ENCODE measurements at regions not wholly inside any gene's neighbourhood (a gene's known extent, or its start where the extent isn't known, plus 50 kb on each side); places are given as distances from the start of the nearest gene placed in this dataset.

DNA sequence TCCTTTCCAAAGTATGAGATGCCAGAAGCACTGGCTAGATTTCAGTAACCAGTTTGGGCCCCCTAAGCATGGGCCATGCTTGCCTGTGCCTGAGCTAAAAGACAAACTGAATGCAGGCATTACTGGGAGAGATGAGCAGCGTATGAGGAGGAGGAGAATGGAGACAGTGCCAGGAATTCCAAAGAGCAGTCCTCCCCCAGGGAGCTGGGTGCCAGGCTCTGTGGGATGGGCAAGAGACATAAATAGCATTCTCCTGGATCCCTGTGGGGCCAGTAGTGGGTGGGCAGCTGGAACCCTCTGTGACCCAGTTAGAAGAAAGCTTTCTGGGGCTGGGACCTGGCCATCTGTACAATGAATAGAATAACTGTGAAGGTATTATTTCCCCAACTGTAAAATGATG lies 235.6 kb downstream of the KCNA4 start:
- no peak for DNase-seq

DNA sequence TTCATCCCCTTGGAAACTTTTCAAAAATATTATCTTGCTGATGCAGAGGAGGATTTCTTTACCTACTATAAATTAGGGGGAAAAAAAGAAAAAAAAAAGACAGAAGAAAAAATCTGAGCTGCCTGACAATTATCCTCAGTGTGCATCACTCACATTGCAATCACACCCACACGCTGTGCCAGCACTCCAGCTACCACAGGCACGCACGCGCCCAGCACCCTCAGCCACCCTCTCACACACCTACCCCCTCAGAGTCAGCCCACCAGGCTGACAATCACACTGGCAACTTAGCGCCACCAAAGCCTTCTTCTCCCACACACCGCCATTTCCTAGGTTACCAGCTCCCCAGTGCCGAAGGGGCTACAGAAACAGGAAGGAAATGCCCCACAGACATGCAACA lies 236.1 kb downstream of the KCNA4 start:
- no peak for DNase-seq

DNA sequence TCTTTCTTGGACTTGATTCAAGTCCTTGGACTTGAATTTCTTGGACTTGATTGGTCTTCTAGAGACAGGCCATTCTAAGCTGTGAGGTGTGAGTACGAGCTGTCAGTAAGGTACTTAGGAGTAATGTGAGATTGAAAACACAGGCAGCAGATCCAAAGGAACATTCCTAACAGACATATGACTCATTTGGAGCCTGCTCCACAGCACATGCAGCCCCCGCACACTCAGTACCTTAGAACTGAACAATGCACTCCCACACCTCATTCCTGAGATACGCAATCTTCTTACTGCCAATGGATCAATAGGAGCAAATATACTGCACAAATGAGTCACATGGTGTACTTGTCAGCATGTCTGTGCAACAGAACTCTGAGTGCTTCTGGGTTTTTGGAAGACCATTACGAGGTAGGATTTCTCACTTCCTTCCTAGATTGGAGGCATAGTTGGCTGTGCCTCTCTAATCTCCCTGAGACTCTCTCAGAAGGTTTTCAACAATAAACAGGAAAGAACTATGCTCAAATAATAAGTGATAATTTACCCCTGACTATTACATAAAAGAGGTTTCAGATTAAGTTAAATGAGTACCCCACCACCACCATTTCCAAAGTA lies 243.1 kb downstream of the KCNA4 start:
- no peak for DNase-seq

DNA sequence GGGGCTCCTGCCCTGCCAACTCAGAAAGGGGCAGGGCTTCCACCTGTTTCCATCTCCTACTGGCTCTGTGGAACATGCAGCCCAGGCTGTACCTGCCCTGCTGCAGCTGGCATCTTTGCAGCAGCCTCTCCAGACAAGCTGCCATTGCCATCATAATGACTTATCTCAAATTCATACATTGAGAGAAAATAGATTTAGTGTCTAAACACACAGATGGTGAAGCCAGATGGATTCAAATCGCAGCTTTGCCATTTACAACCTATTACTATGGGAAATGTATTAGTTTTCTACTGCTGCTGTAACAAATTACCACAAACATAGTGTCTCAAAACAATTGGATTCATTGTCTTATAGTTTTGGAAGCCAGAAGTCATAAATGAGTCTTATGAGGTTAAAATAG lies 260.0 kb downstream of the KCNA4 start:
- no peak for DNase-seq

DNA sequence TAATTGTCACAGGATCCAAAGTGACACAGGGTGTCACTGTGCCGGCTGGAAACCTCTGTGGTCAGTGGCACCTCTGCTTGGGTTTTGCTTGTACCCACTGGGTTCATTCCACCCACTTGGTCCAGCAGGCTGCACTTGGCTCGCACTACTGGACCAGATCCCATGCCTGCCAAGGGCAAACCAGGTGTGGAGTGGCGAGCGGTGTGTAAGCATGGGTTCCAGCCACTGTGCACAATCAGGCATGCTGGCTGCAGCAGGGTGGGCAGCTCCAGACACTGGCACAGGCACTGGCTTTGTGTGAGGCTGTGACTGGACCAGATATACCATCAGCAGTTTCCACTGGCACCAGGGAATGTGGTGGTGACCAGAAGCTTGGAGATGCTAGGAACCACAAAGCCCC lies 261.4 kb downstream of the KCNA4 start:
- DNase-seq: no peak

DNA sequence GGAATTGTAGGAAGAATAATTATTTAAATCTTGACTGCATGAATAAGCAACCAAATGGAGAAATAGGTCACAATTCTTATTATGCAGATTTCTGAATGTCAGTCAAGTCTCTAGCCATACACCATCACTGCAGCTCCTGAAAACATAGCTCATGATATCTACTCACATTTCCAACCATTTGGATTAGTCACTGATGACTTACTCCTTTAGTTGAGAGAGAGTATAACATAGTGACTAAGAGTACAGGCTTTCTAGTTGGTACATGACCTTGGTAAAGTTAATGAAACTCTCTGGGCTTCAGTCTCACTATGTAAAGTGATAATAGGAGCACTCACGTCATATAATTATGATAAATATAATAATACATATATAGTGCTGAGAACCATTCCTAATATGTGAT lies 265.2 kb downstream of the KCNA4 start:
- DNase-seq: no peak

DNA sequence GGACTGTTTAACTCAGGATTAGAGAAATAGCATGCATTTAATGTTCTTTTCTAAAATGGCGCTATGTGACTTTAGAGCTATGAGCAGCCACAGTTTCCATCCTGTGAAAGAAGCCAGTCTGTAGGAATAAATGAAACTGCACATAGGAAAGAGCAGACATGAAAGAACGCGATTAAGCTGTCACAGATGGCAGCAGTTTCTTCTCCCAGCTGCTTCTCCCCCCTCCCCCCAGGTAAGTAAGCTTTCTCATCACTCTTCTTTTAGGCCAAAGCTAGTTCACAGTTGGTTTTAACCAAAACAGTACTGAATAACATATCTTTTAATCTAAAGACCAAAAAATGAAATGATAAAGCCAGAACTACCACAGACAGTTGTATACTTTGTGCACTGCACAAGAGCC lies 266.4 kb downstream of the KCNA4 start:
- DNase-seq: no peak

DNA sequence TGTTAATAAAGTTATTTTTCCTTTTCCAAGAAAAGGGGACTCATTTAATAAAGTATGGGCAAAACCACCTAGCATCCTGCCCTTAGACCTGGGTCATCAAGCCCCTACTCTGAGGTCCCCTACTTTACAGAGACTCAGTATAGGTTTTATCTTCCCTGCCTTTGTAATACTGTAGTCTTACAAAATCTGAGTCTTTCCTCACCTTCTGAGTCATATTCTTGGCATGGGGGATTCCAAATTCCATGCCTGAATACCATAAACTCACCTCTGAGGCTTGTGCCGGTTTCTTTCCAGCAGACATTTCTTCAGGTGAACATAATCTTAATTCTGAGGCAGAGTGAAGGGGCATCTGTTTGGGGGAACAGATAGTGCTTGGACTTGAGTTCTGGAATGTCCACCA lies 282.5 kb downstream of the KCNA4 start:
- no peak for DNase-seq

DNA sequence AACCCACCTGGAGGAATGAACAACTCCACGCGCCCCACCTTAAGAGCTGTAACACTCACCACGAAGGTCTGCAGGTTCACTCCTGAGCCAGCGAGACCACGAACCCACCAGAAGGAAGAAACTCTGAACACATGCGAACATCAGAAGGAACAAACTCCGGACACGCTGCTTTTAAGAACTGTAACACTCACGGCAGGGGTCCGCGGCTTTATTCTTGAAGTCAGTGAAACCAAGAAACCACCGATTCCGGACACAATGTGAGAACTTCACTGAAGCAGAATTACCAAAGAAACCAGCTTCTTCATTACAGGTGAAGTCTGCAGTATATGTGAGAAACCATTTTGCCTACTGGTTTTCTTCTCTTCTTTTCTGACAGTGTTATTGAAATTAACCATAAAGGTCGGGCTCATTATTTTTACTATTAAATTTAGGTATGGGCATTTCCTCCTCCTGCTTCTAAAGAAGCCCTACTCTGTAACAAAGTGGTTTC lies 303.0 kb downstream of the KCNA4 start:
- no peak for DNase-seq

DNA sequence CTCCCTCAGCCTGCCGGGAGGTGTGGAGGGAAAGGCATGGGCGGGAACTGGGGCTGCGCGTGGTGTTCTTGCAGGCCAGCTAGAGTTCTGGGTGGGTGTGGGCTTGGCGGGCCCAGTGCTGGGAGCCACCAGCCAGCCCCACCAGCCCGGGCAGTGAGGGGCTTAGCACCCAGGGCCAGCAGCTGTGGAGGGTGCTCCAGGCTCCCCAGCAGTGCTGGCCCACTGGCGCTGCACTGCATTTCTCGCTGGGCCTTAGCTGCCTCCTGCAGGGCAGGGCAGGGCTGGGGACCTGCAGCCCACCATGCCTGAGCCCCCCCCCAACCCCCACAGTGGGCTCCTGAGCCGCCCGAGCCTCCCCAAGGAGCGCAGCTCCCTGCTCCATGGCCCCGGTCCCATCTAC lies 304.2 kb downstream of the KCNA4 start:
- no peak for DNase-seq

DNA sequence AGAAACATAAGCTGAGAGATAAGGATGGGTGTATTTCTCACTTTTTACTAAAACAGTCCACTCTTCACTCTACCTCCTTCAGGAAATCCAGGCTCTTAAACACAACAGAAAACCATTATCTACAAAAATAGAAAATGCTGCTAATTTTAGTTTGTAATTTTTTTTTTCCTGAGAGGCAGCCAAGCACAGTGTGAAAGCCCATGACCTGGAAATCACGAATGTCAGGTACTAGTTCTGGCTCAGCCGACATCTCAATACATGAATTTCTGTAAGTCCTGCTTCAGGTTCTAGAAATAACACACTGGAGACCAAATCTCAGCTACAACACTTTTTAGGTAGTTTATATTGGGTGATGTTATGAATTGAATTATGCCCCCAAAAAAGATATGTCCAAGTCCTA lies 308.9 kb downstream of the KCNA4 start:
- DNase-seq: no peak

DNA sequence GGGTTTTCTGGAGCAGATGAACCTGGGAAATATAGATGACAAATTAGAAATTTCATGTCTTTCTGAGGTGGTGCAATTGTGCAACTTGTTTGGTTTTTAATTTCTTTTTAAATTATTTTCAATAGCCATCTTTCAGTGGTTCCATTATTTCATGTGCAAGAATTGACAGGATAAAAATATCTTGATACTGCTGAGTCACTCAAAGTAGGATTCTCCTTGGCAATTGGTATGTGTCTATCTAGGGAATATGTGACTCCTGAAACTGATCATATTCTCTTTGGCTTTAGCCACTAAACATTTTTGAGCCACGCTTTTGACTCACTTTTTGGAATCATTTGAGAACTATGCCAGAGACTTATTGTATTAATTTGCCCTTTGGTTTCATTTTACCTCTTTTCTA lies 331.5 kb downstream of the KCNA4 start:
- DNase-seq: no peak

DNA sequence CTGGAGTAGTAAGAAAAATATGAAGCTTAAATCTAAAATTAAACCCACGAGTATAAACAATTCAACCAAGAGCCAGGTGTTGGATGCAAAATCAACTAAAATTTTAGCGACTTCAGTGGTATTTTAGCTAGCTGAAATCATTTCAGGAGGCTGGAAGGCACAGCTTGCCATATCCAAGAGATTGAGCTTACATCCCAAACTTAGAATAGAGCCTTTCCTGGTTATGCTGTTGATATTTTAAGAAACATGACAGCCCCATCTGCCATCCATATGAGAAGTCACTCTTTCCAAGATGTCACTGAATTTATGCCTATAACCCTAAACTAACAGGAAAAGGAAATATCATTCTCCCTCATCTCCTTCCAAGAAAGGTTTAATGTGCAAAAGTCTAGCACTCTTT lies 334.0 kb downstream of the KCNA4 start:
- no peak for DNase-seq

DNA sequence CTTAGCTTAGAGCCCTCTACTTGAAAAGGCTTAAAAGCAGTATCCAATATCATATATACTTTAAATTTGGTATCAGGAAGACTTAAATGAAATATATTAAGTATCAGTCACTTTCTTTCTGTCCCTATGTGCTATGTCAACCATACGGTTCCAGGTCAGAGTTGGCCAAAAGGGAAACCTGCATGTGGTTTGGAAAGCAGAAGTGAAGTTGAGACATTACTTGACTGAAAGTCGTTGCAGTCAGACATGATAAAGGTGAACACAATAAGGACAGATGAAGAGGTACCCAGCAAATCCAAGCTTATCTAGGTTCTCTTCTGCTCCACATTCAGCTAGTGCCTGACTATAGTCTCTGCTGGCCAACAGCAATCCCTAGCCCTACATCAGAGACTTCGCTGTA lies 336.8 kb downstream of the KCNA4 start:
- no peak for DNase-seq

DNA sequence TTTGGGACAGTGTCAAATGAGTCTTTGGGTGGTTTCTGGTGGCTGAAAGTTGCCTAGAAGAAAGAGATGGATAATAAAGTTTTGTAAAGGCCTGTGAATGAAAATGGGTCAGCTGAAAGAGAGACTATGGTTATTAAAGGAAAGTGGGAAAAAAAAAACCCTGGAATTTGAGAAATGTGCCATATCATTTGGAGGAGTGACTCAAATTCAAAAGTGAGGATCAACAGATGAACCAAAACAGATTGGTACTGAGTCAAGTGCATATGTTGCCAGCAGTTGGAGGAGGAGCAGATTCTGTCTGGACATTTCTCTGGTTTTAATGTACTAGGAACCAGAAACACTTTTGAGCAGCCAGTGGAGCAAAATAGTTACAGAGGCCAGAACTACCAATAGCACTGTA lies 339.8 kb downstream of the KCNA4 start:
- no peak for DNase-seq

DNA sequence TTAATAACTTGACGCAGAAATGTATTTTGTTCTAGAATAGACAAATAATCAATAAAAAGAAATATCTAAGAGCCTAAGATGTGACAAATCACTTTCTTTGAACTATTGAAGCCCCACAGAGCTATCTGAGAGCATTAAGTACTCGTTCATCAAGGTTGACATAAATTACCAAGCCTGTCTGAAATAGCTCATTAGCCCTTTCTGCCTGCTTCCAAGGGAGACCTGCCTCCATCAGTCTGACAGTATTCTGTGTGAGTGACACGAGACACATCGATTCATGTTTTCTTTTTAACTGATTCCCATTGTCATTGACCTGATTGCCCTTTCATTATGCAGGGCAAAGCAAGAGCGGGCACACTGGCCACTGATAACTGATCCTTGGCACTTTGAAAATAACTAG lies 347.5 kb downstream of the KCNA4 start:
- DNase-seq: no peak

DNA sequence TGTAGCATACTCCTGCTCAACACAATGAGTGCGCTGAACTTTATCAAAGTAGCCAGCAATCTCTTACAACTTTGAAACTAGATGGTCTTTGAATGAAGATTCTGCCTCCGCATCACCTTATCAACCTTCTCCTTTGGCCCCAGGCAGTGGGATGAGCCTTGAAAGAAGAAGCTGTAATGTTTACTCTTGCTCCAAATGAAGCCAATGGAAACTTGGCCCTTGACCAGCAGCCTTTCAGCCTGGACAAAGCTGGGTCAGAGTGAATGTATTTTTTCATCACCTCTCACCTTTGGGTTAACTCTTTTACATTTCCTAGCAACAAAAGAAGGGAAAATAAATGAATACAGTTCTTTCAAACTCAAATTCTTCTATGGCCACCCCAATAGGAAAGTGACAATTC lies 359.1 kb downstream of the KCNA4 start:
- no peak for DNase-seq

DNA sequence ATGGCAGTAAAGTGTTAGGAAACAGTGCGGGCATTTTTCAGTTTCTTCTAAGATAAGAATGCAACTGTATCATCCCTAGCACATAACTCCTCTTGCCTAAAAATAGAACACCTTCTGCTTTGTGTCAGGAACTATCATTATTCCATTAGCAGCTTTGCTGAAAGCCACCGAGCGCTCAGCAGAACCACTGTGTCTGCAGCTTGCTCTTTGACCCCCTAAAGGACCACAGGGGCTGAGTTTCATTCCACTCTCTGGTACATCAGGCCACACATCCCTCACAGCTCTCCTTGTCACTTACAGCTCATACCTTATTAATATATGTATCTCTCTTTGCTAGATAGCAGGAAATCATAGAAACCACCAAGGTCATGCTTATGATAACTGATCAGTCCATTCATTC lies 360.2 kb downstream of the KCNA4 start:
- no peak for DNase-seq

DNA sequence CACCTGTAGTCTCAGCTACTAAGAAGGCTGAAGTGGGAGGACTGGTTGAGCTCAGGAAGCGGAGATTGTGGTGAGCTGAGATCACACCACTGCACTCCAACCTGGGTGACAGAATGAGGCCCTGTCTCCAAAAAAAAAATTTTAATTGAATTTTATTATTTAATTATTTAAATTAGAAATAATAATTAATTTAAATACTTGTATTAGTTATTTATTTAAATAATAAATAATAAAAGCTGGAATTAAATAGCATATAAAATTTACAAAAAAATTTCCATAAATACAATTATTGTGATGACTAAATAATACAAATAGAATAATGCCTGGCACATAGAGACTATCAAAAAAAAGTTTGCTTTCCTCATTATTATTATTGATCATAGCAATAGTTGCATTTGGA lies 371.5 kb downstream of the KCNA4 start:
- DNase-seq: no peak

DNA sequence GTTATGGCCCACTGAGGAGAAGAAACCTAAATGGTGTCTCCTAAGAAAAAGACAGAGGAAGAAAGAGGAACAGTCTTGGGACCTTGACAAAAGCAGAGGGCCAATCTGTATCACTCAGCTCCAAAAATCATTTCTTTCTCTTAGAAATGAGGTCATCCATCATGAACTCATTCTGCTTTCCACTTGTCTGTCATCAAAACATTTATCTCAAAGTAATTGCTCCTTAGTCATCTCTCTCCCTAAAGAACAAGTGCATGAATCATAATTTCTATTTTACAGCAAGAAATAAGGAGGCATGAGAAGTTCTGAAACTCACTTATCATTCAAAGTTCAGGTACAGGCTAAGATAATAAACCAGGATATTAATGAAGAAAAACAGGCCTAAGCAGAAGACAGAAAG lies 375.6 kb downstream of the KCNA4 start:
- no peak for DNase-seq

DNA sequence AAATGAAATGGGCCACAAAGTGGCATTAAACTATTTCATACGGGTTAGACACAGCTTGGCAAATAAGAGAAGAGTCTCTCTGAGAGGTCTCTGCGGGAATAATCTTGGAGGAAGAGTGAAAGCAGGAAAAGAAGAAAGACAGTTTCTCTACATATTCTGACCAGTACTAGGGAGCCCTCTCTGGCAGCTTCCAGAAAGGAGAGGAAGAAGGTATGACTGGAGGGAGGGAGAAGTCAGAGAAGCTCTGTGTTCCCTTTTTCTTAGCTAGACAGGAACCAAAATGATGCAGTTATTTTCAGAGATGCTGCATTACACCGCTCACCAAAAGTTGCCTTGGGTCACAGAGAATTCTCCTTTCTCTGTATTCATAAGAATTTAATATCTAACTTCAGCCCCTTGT lies 382.1 kb downstream of the KCNA4 start:
- DNase-seq: no peak

DNA sequence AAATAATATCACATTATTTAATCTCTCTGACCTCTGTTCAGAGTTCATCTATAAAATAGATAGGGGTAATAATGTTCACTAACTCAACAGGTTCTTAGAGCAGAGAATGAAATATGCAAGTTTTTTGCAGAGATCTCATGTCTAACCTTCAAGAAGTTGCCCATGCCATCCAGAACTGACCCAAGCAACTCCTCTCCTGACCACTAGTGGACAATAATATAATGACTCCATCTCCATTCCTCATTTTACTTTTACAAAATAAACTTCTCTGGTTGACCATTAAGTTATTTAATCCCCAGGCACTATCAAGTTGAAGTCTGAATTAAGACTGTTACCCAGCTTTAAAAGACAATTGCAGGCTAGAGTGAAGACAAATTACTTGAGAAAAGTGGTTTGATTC lies 382.6 kb downstream of the KCNA4 start:
- no peak for DNase-seq

DNA sequence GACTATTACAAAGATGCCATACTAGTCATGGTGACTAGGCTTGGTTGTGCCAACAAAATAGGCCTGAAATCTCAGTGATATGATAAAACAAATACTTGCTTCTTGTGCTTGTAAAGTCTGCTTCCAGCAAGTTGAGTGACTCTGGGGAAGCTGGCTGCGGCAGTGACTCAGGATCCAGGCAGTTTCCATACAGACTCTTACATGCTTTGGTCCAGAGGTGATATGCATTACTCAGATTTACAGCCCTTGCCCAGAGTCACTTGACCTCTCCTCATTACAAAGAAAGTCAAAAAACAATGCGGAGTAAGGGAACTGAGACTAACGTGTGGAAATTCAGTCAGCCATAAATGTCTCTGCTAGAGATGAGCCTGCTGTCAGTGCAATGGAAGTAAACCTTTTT lies 387.5 kb downstream of the KCNA4 start:
- no peak for DNase-seq

DNA sequence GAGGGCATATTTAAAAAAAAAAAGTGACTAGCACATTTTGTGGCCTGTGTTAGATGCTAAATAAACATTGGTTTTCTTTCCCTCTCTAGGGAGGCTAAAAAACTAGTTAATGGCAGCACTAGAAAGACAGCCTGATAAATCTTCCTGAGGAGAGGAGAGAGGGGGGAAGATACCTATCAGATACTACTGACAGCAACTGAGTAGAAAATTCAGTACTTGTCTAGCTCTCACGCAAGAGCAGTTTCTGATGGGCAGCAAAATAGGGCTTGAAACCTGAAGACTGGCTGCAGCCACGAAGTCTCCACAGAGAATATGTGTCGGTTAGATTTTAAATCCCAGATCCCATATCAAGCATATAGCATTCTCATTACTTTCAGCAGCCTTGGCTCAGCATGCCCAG lies 388.2 kb downstream of the KCNA4 start:
- no peak for DNase-seq

DNA sequence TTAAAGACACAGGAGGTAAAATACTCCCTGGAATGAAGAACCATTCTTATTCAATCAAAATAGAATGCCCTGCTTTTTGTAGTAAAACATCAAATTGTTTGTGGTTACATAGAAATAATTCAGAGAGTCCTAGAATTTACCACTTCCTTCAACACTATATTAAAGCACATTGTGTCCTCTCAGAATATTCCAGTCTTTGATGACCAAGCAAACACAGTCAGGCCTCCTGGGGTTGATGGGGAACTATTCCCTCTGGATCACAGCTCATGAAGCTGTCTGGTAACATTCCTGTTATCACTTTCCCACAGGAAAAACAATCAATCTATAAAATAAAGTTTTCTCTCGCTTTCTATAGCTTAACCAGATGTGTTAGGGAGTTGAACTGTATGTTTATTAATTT lies 389.3 kb downstream of the KCNA4 start:
- DNase-seq: no peak
